ENCODE measurements at regions not wholly inside any gene's neighbourhood (a gene's known extent, or its start where the extent isn't known, plus 50 kb on each side); places are given as distances from the start of the nearest gene placed in this dataset.

- ATAC-seq = no peak
- no peaks in the 10 kb centered on the region for H3K36me3 ChIP-seq (ENCODE audit: low read depth)
- no peak for TF ChIP-seq CTCF (IDR thresholded peaks at IDR 0.05)
- H3K4me1 ChIP-seq (ENCODE audit: low read depth) = no peaks in the 10 kb centered on the region
- H3K9me3 ChIP-seq = no peaks in the 10 kb centered on the region
- intact Hi-C loops (cut with DNase I, micrococcal nuclease) = no loop called here
- no peak for DNase-seq
- H3K4me3 ChIP-seq = no peak overlapping the region
Measured at GRCh38 chr13:90910018-90910639, 437.4 kb upstream of the MIR17HG start.

- intact Hi-C loops (cut with DNase I, micrococcal nuclease) = no loop called here
- no peak for TF ChIP-seq CTCF (IDR thresholded peaks at IDR 0.05)
- Histone ChIP-seq H3K4me1 (ENCODE audit: low read depth) (no peaks in the 10 kb centered on the region), H3K36me3 (ENCODE audit: low read depth) (no peaks in the 10 kb centered on the region), H3K4me3 (no peak overlapping the region), H3K9me3 (no peaks in the 10 kb centered on the region)
- ATAC-seq (no peak), DNase-seq (no peak)
Measured at GRCh38 chr13:90912247-90912646, 435.2 kb upstream of the MIR17HG start.

- DNase-seq = no peak
- Histone ChIP-seq H3K4me1 (ENCODE audit: low read depth) (no peaks in the 10 kb centered on the region), H3K36me3 (ENCODE audit: low read depth) (no peaks in the 10 kb centered on the region), H3K9me3 (no peaks in the 10 kb centered on the region), H3K4me3 (no peak overlapping the region)
- no peak for ATAC-seq
- TF ChIP-seq CTCF (IDR thresholded peaks at IDR 0.05) = no peak
- intact Hi-C loops (cut with DNase I, micrococcal nuclease) = no loop called here
Measured at GRCh38 chr13:90918536-90918935, 429.0 kb upstream of the MIR17HG start.

- no peaks in the 10 kb centered on the region for H3K36me3 ChIP-seq (ENCODE audit: low read depth)
- TF ChIP-seq CTCF (IDR thresholded peaks at IDR 0.05) = no peak
- H3K4me3 ChIP-seq = no peak overlapping the region
- intact Hi-C loops (cut with DNase I, micrococcal nuclease) = no loop called here
- no peaks in the 10 kb centered on the region for H3K9me3 ChIP-seq
- H3K4me1 ChIP-seq (ENCODE audit: low read depth) = no peaks in the 10 kb centered on the region
- ATAC-seq (no peak), DNase-seq (no peak)
Measured at GRCh38 chr13:90919153-90919552, 428.3 kb upstream of the MIR17HG start.

- DNase-seq (no peak), ATAC-seq (no peak)
- Histone ChIP-seq H3K4me3 (no peak overlapping the region), H3K9me3 (no peaks in the 10 kb centered on the region), H3K36me3 (ENCODE audit: low read depth) (no peaks in the 10 kb centered on the region), H3K4me1 (ENCODE audit: low read depth) (no peaks in the 10 kb centered on the region)
- intact Hi-C loops (cut with DNase I, micrococcal nuclease) = no loop called here
- no peak for TF ChIP-seq CTCF (IDR thresholded peaks at IDR 0.05)
Measured at GRCh38 chr13:90926459-90926858, 421.0 kb upstream of the MIR17HG start.

- no peak for TF ChIP-seq CTCF (IDR thresholded peaks at IDR 0.05)
- ATAC-seq (no peak), DNase-seq (no peak)
- Histone ChIP-seq H3K9me3 (no peaks in the 10 kb centered on the region), H3K36me3 (ENCODE audit: low read depth) (no peaks in the 10 kb centered on the region), H3K4me1 (ENCODE audit: low read depth) (no peaks in the 10 kb centered on the region), H3K4me3 (no peak overlapping the region)
- intact Hi-C loops (cut with DNase I, micrococcal nuclease) = no loop called here
Measured at GRCh38 chr13:90928109-90928508, 419.4 kb upstream of the MIR17HG start.
